ENCODE measurements at regions not wholly inside any gene's neighbourhood (a gene's known extent, or its start where the extent isn't known, plus 50 kb on each side); places are given as distances from the start of the nearest gene placed in this dataset.

DNA sequence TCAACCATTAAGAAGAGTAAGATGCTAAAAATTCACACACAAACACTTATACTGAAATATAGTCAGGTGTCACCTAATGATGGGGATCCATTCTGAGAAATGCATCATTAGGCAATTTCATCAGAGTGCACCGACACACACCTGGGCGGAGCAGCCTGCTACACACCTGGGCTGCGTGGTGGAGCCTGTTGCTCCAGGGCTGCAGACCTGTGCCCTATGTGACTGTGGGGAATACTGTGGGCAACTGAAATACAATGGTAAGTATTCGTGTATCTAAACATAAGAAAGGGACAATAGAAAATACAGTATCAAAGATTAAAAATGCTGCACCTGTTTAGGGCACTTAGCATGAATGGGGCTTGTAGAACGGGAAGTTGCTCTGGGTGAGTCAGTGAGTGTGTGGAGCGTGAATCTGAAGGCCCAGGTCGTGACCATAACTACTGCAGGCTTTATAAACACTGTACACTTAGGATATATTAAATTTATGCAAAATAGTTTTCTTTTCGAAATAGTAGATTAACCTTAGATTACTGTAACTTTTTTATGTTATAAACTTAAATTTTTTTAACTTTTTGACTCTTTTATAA is 124.4 kb upstream of the AFDN start:
- TF ChIP-seq, protein P1, sequence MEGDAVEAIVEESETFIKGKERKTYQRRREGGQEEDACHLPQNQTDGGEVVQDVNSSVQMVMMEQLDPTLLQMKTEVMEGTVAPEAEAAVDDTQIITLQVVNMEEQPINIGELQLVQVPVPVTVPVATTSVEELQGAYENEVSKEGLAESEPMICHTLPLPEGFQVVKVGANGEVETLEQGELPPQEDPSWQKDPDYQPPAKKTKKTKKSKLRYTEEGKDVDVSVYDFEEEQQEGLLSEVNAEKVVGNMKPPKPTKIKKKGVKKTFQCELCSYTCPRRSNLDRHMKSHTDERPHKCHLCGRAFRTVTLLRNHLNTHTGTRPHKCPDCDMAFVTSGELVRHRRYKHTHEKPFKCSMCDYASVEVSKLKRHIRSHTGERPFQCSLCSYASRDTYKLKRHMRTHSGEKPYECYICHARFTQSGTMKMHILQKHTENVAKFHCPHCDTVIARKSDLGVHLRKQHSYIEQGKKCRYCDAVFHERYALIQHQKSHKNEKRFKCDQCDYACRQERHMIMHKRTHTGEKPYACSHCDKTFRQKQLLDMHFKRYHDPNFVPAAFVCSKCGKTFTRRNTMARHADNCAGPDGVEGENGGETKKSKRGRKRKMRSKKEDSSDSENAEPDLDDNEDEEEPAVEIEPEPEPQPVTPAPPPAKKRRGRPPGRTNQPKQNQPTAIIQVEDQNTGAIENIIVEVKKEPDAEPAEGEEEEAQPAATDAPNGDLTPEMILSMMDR (IDR thresholded peaks at IDR 0.05; ENCODE audit: low read length), result no peak
- no peak for TF ChIP-seq EZH2phosphoT487 (IDR thresholded peaks at IDR 0.05; ENCODE audit: low read length)

Measured in MM.1S (cell line).